ENCODE measurements at regions not wholly inside any gene's neighbourhood (a gene's known extent, or its start where the extent isn't known, plus 50 kb on each side); places are given as distances from the start of the nearest gene placed in this dataset.
A peak's percentile ranks its signal among the peaks of the same experiment; 100 is the strongest.

GRCh38 chr3:95460274-95460673, 1354.1 kb upstream of the EPHA6 start:
- no peaks in the 10 kb centered on the region for H3K36me3 ChIP-seq (ENCODE audit: insufficient read depth)
- H3K4me2 ChIP-seq, result no peak overlapping the region
- no peak overlapping the region for H3K4me3 Mint-ChIP-seq
- no peak overlapping the region for H3K27ac Mint-ChIP-seq
- ATAC-seq (no peak), DNase-seq (ENCODE audit: low spot score) (no peak)
- no peaks in the 10 kb centered on the region for H4K20me1 ChIP-seq (replicated peaks; ENCODE audit: insufficient read depth)
- H3K79me2 ChIP-seq (replicated peaks; ENCODE audit: insufficient read depth), result no peaks in the 10 kb centered on the region
- H3K27ac ChIP-seq (ENCODE audit: low read depth), result no peak overlapping the region
- H3K36me3 Mint-ChIP-seq (ENCODE audit: low read depth), result peaks cover 10% of the 10 kb centered on the region; the same call in 2 of the 3 replicates
- no peaks in the 10 kb centered on the region for H3K27me3 ChIP-seq (ENCODE audit: insufficient read depth)
- no peak overlapping the region for H3K4me3 ChIP-seq
- H3K4me1 ChIP-seq (ENCODE audit: insufficient read depth), result no peaks in the 10 kb centered on the region
- peaks cover 10% of the 10 kb centered on the region; the same call in 2 of the 3 replicates for H3K9me3 Mint-ChIP-seq
- H3K27me3 Mint-ChIP-seq (ENCODE audit: insufficient read depth, low read depth, poor library complexity), result peaks cover 2% of the 10 kb centered on the region
- H3K4me1 Mint-ChIP-seq, result no peaks in the 10 kb centered on the region
- H3K9me2 ChIP-seq (ENCODE audit: insufficient read depth), result peaks cover 10% of the 10 kb centered on the region; the same call in 1 of the 2 replicates
- H3F3A ChIP-seq (replicated peaks; ENCODE audit: low read depth), result no peaks in the 10 kb centered on the region
- H2AFZ ChIP-seq, result peak overlapping the region; percentile 14; the same call in 1 of the 2 replicates
- TF ChIP-seq ZNF331 (CRISPR knock-in tag; IDR thresholded peaks at IDR 0.05; ENCODE audit: low read depth) (no peak), NANOG (IDR thresholded peaks at IDR 0.05; ENCODE audit: borderline replicate concordance) (no peak), STAT1 (IDR thresholded peaks at IDR 0.05; ENCODE audit: unreplicated experiment) (no peak), ZNF114 (CRISPR knock-in tag; IDR thresholded peaks at IDR 0.05) (no peak), EZH2phosphoT487 (IDR thresholded peaks at IDR 0.05; ENCODE audit: unreplicated experiment) (no peak), EZH2 (IDR thresholded peaks at IDR 0.05; ENCODE audit: low read depth, unreplicated experiment) (no peak), ETS1 (IDR thresholded peaks at IDR 0.05) (no peak), POLR2AphosphoS5 (IDR thresholded peaks at IDR 0.05; ENCODE audit: low read depth) (no peak), JUNB (IDR thresholded peaks at IDR 0.05; ENCODE audit: unreplicated experiment) (no peak), REST (IDR thresholded peaks at IDR 0.05; ENCODE audit: unreplicated experiment) (no peak), CREB1 (CRISPR knock-in tag; IDR thresholded peaks at IDR 0.05; ENCODE audit: low read depth) (no peak)
- TF ChIP-seq, protein P1, sequence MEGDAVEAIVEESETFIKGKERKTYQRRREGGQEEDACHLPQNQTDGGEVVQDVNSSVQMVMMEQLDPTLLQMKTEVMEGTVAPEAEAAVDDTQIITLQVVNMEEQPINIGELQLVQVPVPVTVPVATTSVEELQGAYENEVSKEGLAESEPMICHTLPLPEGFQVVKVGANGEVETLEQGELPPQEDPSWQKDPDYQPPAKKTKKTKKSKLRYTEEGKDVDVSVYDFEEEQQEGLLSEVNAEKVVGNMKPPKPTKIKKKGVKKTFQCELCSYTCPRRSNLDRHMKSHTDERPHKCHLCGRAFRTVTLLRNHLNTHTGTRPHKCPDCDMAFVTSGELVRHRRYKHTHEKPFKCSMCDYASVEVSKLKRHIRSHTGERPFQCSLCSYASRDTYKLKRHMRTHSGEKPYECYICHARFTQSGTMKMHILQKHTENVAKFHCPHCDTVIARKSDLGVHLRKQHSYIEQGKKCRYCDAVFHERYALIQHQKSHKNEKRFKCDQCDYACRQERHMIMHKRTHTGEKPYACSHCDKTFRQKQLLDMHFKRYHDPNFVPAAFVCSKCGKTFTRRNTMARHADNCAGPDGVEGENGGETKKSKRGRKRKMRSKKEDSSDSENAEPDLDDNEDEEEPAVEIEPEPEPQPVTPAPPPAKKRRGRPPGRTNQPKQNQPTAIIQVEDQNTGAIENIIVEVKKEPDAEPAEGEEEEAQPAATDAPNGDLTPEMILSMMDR (conservative IDR thresholded peaks at IDR 0.05; ENCODE audit: low read depth in 2 of 2), result no peak
- TF ChIP-seq, protein P2, sequence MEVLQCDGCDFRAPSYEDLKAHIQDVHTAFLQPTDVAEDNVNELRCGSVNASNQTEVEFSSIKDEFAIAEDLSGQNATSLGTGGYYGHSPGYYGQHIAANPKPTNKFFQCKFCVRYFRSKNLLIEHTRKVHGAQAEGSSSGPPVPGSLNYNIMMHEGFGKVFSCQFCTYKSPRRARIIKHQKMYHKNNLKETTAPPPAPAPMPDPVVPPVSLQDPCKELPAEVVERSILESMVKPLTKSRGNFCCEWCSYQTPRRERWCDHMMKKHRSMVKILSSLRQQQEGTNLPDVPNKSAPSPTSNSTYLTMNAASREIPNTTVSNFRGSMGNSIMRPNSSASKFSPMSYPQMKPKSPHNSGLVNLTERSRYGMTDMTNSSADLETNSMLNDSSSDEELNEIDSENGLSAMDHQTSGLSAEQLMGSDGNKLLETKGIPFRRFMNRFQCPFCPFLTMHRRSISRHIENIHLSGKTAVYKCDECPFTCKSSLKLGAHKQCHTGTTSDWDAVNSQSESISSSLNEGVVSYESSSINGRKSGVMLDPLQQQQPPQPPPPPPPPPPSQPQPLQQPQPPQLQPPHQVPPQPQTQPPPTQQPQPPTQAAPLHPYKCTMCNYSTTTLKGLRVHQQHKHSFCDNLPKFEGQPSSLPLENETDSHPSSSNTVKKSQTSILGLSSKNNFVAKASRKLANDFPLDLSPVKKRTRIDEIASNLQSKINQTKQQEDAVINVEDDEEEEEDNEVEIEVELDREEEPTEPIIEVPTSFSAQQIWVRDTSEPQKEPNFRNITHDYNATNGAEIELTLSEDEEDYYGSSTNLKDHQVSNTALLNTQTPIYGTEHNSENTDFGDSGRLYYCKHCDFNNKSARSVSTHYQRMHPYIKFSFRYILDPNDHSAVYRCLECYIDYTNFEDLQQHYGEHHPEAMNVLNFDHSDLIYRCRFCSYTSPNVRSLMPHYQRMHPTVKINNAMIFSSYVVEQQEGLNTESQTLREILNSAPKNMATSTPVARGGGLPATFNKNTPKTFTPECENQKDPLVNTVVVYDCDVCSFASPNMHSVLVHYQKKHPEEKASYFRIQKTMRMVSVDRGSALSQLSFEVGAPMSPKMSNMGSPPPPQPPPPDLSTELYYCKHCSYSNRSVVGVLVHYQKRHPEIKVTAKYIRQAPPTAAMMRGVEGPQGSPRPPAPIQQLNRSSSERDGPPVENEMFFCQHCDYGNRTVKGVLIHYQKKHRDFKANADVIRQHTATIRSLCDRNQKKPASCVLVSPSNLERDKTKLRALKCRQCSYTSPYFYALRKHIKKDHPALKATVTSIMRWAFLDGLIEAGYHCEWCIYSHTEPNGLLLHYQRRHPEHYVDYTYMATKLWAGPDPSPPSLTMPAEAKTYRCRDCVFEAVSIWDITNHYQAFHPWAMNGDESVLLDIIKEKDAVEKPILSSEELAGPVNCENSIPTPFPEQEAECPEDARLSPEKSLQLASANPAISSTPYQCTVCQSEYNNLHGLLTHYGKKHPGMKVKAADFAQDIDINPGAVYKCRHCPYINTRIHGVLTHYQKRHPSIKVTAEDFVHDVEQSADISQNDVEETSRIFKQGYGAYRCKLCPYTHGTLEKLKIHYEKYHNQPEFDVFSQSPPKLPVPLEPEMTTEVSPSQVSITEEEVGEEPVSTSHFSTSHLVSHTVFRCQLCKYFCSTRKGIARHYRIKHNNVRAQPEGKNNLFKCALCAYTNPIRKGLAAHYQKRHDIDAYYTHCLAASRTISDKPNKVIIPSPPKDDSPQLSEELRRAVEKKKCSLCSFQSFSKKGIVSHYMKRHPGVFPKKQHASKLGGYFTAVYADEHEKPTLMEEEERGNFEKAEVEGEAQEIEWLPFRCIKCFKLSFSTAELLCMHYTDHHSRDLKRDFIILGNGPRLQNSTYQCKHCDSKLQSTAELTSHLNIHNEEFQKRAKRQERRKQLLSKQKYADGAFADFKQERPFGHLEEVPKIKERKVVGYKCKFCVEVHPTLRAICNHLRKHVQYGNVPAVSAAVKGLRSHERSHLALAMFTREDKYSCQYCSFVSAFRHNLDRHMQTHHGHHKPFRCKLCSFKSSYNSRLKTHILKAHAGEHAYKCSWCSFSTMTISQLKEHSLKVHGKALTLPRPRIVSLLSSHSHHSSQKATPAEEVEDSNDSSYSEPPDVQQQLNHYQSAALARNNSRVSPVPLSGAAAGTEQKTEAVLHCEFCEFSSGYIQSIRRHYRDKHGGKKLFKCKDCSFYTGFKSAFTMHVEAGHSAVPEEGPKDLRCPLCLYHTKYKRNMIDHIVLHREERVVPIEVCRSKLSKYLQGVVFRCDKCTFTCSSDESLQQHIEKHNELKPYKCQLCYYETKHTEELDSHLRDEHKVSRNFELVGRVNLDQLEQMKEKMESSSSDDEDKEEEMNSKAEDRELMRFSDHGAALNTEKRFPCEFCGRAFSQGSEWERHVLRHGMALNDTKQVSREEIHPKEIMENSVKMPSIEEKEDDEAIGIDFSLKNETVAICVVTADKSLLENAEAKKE (CRISPR knock-in tag; IDR thresholded peaks at IDR 0.05), result no peak

All from GM23338 (cell line).